ENCODE measurements at regions not wholly inside any gene's neighbourhood (a gene's known extent, or its start where the extent isn't known, plus 50 kb on each side); places are given as distances from the start of the nearest gene placed in this dataset.

- TF ChIP-seq MAX (IDR thresholded peaks at IDR 0.05): no peak
- no peak for TF ChIP-seq HDAC2 (CRISPR knock-in tag; IDR thresholded peaks at IDR 0.05)
- TF ChIP-seq ZFX (CRISPR knock-in tag; IDR thresholded peaks at IDR 0.05; ENCODE audit: low read depth): no peak
- no peak for TF ChIP-seq ZBTB25 (CRISPR knock-in tag; IDR thresholded peaks at IDR 0.05)
- no peak for TF ChIP-seq POLR2AphosphoS2 (IDR thresholded peaks at IDR 0.05; ENCODE audit: low read depth, low read length)
- TF ChIP-seq RNF2 (conservative IDR thresholded peaks at IDR 0.05; ENCODE audit: low read depth): no peak
- no peak for TF ChIP-seq POGK (CRISPR knock-in tag; conservative IDR thresholded peaks at IDR 0.05)
- no peak for TF ChIP-seq SRY (CRISPR knock-in tag; IDR thresholded peaks at IDR 0.05)
These were observed 193.8 kb upstream of the ARID2 start for GRCh38 chr12:45535610-45536180.
